ENCODE measurements at regions not wholly inside any gene's neighbourhood (a gene's known extent, or its start where the extent isn't known, plus 50 kb on each side); places are given as distances from the start of the nearest gene placed in this dataset.

GRCh38 chr16:17658881-17659280 lies 188.1 kb upstream of the XYLT1 start:
- Histone ChIP-seq H3K4me1 (ENCODE audit: insufficient read depth, insufficient read length) (no peaks in the 10 kb centered on the region), H3K9ac (ENCODE audit: insufficient read length, low read depth) (no peak overlapping the region), H3K36me3 (ENCODE audit: insufficient read depth, insufficient read length, low read length) (no peaks in the 10 kb centered on the region), H3K27me3 (ENCODE audit: insufficient read depth, insufficient read length) (no peaks in the 10 kb centered on the region), H3K9me3 (ENCODE audit: insufficient read depth, low read length) (no peaks in the 10 kb centered on the region), H3K4me3 (ENCODE audit: insufficient read length, low read depth) (no peak overlapping the region)
- no peak for TF ChIP-seq ZNF274 (IDR thresholded peaks at IDR 0.05; ENCODE audit: low read depth, low read length)
- no peak for TF ChIP-seq YY1 (IDR thresholded peaks at IDR 0.05; ENCODE audit: insufficient read depth, insufficient read length)
- no peak for TF ChIP-seq SUZ12 (IDR thresholded peaks at IDR 0.05; ENCODE audit: extremely low read depth, insufficient read depth, insufficient read length)
- no peak for DNase-seq (ENCODE audit: low read depth, low spot score)

- no peaks in the 10 kb centered on the region for H3K9me3 ChIP-seq (ENCODE audit: insufficient read depth, low read length)
- DNase-seq (ENCODE audit: low read depth, low spot score) = no peak
- TF ChIP-seq YY1 (IDR thresholded peaks at IDR 0.05; ENCODE audit: insufficient read depth, insufficient read length) = no peak
- no peak for TF ChIP-seq ZNF274 (IDR thresholded peaks at IDR 0.05; ENCODE audit: low read depth, low read length)
- TF ChIP-seq SUZ12 (IDR thresholded peaks at IDR 0.05; ENCODE audit: extremely low read depth, insufficient read depth, insufficient read length) = no peak
- no peak overlapping the region for H3K9ac ChIP-seq (ENCODE audit: insufficient read length, low read depth)
- H3K4me1 ChIP-seq (ENCODE audit: insufficient read depth, insufficient read length) = no peaks in the 10 kb centered on the region
- H3K4me3 ChIP-seq (ENCODE audit: insufficient read length, low read depth) = no peak overlapping the region
- H3K27me3 ChIP-seq (ENCODE audit: insufficient read depth, insufficient read length) = no peaks in the 10 kb centered on the region
- H3K36me3 ChIP-seq (ENCODE audit: insufficient read depth, insufficient read length, low read length) = no peaks in the 10 kb centered on the region
Measured at GRCh38 chr16:17657045-17657444, 186.3 kb upstream of the XYLT1 start.

GRCh38 chr16:17654571-17654970 lies 183.8 kb upstream of the XYLT1 start:
- Histone ChIP-seq H3K27me3 (ENCODE audit: insufficient read depth, insufficient read length) (no peaks in the 10 kb centered on the region), H3K4me1 (ENCODE audit: insufficient read depth, insufficient read length) (no peaks in the 10 kb centered on the region), H3K4me3 (ENCODE audit: insufficient read length, low read depth) (no peak overlapping the region), H3K9me3 (ENCODE audit: insufficient read depth, low read length) (no peaks in the 10 kb centered on the region), H3K9ac (ENCODE audit: insufficient read length, low read depth) (no peak overlapping the region), H3K36me3 (ENCODE audit: insufficient read depth, insufficient read length, low read length) (no peaks in the 10 kb centered on the region)
- TF ChIP-seq SUZ12 (IDR thresholded peaks at IDR 0.05; ENCODE audit: extremely low read depth, insufficient read depth, insufficient read length) (no peak), ZNF274 (IDR thresholded peaks at IDR 0.05; ENCODE audit: low read depth, low read length) (no peak), YY1 (IDR thresholded peaks at IDR 0.05; ENCODE audit: insufficient read depth, insufficient read length) (no peak)
- DNase-seq (ENCODE audit: low read depth, low spot score) = no peak

GRCh38 chr16:17654142-17654541 lies 183.4 kb upstream of the XYLT1 start:
- Histone ChIP-seq H3K9ac (ENCODE audit: insufficient read length, low read depth) (no peak overlapping the region), H3K4me3 (ENCODE audit: insufficient read length, low read depth) (no peak overlapping the region), H3K4me1 (ENCODE audit: insufficient read depth, insufficient read length) (no peaks in the 10 kb centered on the region), H3K27me3 (ENCODE audit: insufficient read depth, insufficient read length) (no peaks in the 10 kb centered on the region), H3K9me3 (ENCODE audit: insufficient read depth, low read length) (no peaks in the 10 kb centered on the region), H3K36me3 (ENCODE audit: insufficient read depth, insufficient read length, low read length) (no peaks in the 10 kb centered on the region)
- no peak for TF ChIP-seq SUZ12 (IDR thresholded peaks at IDR 0.05; ENCODE audit: extremely low read depth, insufficient read depth, insufficient read length)
- TF ChIP-seq YY1 (IDR thresholded peaks at IDR 0.05; ENCODE audit: insufficient read depth, insufficient read length) = no peak
- no peak for TF ChIP-seq ZNF274 (IDR thresholded peaks at IDR 0.05; ENCODE audit: low read depth, low read length)
- DNase-seq (ENCODE audit: low read depth, low spot score) = no peak

- no peaks in the 10 kb centered on the region for H3K27me3 ChIP-seq (ENCODE audit: insufficient read depth, insufficient read length)
- no peak overlapping the region for H3K4me3 ChIP-seq (ENCODE audit: insufficient read length, low read depth)
- no peaks in the 10 kb centered on the region for H3K4me1 ChIP-seq (ENCODE audit: insufficient read depth, insufficient read length)
- peaks cover 9% of the 10 kb centered on the region for H3K9me3 ChIP-seq (ENCODE audit: insufficient read depth, low read length)
- DNase-seq (ENCODE audit: low read depth, low spot score) = no peak
- no peak overlapping the region for H3K9ac ChIP-seq (ENCODE audit: insufficient read length, low read depth)
- TF ChIP-seq YY1 (IDR thresholded peaks at IDR 0.05; ENCODE audit: insufficient read depth, insufficient read length) (no peak), ZNF274 (IDR thresholded peaks at IDR 0.05; ENCODE audit: low read depth, low read length) (no peak), SUZ12 (IDR thresholded peaks at IDR 0.05; ENCODE audit: extremely low read depth, insufficient read depth, insufficient read length) (no peak)
- H3K36me3 ChIP-seq (ENCODE audit: insufficient read depth, insufficient read length, low read length) = no peaks in the 10 kb centered on the region
Measured at GRCh38 chr16:17647879-17648872, 177.4 kb upstream of the XYLT1 start.

GRCh38 chr16:17643935-17644334 lies 173.2 kb upstream of the XYLT1 start:
- no peaks in the 10 kb centered on the region for H3K36me3 ChIP-seq (ENCODE audit: insufficient read depth, insufficient read length, low read length)
- H3K4me1 ChIP-seq (ENCODE audit: insufficient read depth, insufficient read length) = no peaks in the 10 kb centered on the region
- no peak overlapping the region for H3K4me3 ChIP-seq (ENCODE audit: insufficient read length, low read depth)
- DNase-seq (ENCODE audit: low read depth, low spot score) = no peak
- H3K9me3 ChIP-seq (ENCODE audit: insufficient read depth, low read length) = peaks cover 9% of the 10 kb centered on the region
- H3K27me3 ChIP-seq (ENCODE audit: insufficient read depth, insufficient read length) = no peaks in the 10 kb centered on the region
- no peak overlapping the region for H3K9ac ChIP-seq (ENCODE audit: insufficient read length, low read depth)
- TF ChIP-seq ZNF274 (IDR thresholded peaks at IDR 0.05; ENCODE audit: low read depth, low read length) (no peak), SUZ12 (IDR thresholded peaks at IDR 0.05; ENCODE audit: extremely low read depth, insufficient read depth, insufficient read length) (no peak), YY1 (IDR thresholded peaks at IDR 0.05; ENCODE audit: insufficient read depth, insufficient read length) (no peak)

GRCh38 chr16:17641990-17642389 lies 171.2 kb upstream of the XYLT1 start:
- no peak overlapping the region for H3K9ac ChIP-seq (ENCODE audit: insufficient read length, low read depth)
- no peak for TF ChIP-seq SUZ12 (IDR thresholded peaks at IDR 0.05; ENCODE audit: extremely low read depth, insufficient read depth, insufficient read length)
- TF ChIP-seq YY1 (IDR thresholded peaks at IDR 0.05; ENCODE audit: insufficient read depth, insufficient read length) = no peak
- no peak for TF ChIP-seq ZNF274 (IDR thresholded peaks at IDR 0.05; ENCODE audit: low read depth, low read length)
- peaks cover 9% of the 10 kb centered on the region for H3K9me3 ChIP-seq (ENCODE audit: insufficient read depth, low read length)
- no peaks in the 10 kb centered on the region for H3K4me1 ChIP-seq (ENCODE audit: insufficient read depth, insufficient read length)
- H3K36me3 ChIP-seq (ENCODE audit: insufficient read depth, insufficient read length, low read length) = no peaks in the 10 kb centered on the region
- H3K4me3 ChIP-seq (ENCODE audit: insufficient read length, low read depth) = no peak overlapping the region
- no peak for DNase-seq (ENCODE audit: low read depth, low spot score)
- no peaks in the 10 kb centered on the region for H3K27me3 ChIP-seq (ENCODE audit: insufficient read depth, insufficient read length)
